Suprapubic skin (tissue), 4 donors: ENCODE measurements at regions not wholly inside any gene's neighbourhood (a gene's known extent, or its start where the extent isn't known, plus 50 kb on each side); places are given as distances from the start of the nearest gene placed in this dataset.

Experiments used
- DNase-seq, 2 donors: peaks; one replicate each; pipeline ENCODE4 v3.0.0-alpha.2; 2019; ENCODE audit warnings: low spot score in 2 of 2
- H3K27ac ChIP-seq: fragments of 200-600 bp; sonication (generic); one replicate; pipeline ENCODE4 v1.5.1; 2019
- H3K27me3 ChIP-seq: fragments of 200-600 bp; sonication (generic); one replicate; pipeline ENCODE4 v1.5.1; 2019
- H3K36me3 ChIP-seq: fragments of 200-600 bp; sonication (generic); one replicate; pipeline ENCODE4 v1.5.1; 2019
- H3K4me1 ChIP-seq: fragments of 200-600 bp; sonication (generic); one replicate; pipeline ENCODE4 v1.5.1; 2019
- H3K4me3 ChIP-seq: fragments of 200-600 bp; sonication (generic); one replicate; pipeline ENCODE4 v1.5.1; 2019; ENCODE audit warnings: mild to moderate bottlenecking
- H3K9me3 ChIP-seq: fragments of 200-600 bp; sonication (generic); one replicate; pipeline ENCODE4 v1.5.1; 2019
- CTCF ChIP-seq, 2 donors: fragments of 200-600 bp in 1 of 2; fragments of 450-650 bp in 1 of 2; sonication (generic) in 1 of 2; IDR thresholded peaks; one replicate each; pipeline ENCODE4 v1.5.1; 2016 to 2019; ENCODE audit warnings: antibody characterized with exemption in 2 of 2, mild to moderate bottlenecking in 1 of 2, moderate library complexity in 1 of 2
- EP300 ChIP-seq: sonication (generic); formaldehyde crosslinking; IDR thresholded peaks from one replicate; pipeline ENCODE4 v1.6.1; 2017; ENCODE audit warnings: antibody characterized with exemption
- POLR2A ChIP-seq, 2 donors: fragments of 450-650 bp; IDR thresholded peaks; one replicate each; pipeline ENCODE4 v1.6.1; 2017; ENCODE audit warnings: antibody characterized with exemption in 2 of 2, mild to moderate bottlenecking in 2 of 2, moderate library complexity in 2 of 2
- POLR2AphosphoS5 ChIP-seq, 3 donors: sonication (generic); formaldehyde crosslinking; IDR thresholded peaks; one replicate each; pipeline ENCODE4 v1.6.1; 2017; ENCODE audit warnings: antibody characterized with exemption in 3 of 3
- WGBS: methylation state at CpG from one replicate; pipeline ENCODE4 v1.1.5; 2018; 5-methylcytosine and 5-hydroxymethylcytosine counted together

- Histone ChIP-seq H3K4me3 (no peak overlapping the region), H3K27ac (no peak overlapping the region), H3K27me3 (peaks cover 4% of the 10 kb centered on the region), H3K4me1 (peaks cover 3% of the 10 kb centered on the region), H3K9me3 (no peaks in the 10 kb centered on the region), H3K36me3 (no peaks in the 10 kb centered on the region)
- no peak for DNase-seq
- WGBS, result 77% methylated on average over 1 of the region's 1 CpG
- TF ChIP-seq POLR2AphosphoS5 (IDR thresholded peaks at IDR 0.05) (no peak), POLR2A (IDR thresholded peaks at IDR 0.05) (no peak), CTCF (IDR thresholded peaks at IDR 0.05) (no peak), EP300 (no peak)
These were observed 966.6 kb upstream of the SLC35B3 start for GRCh38 chr6:9401960-9402359.

- TF ChIP-seq EP300 (no peak), POLR2AphosphoS5 (IDR thresholded peaks at IDR 0.05) (no peak), CTCF (IDR thresholded peaks at IDR 0.05) (no peak), POLR2A (IDR thresholded peaks at IDR 0.05) (no peak)
- Histone ChIP-seq H3K27ac (no peak overlapping the region), H3K4me3 (no peak overlapping the region), H3K36me3 (no peaks in the 10 kb centered on the region), H3K9me3 (no peaks in the 10 kb centered on the region), H3K27me3 (peaks cover 4% of the 10 kb centered on the region), H3K4me1 (peaks cover 3% of the 10 kb centered on the region)
- 85% methylated on average over 5 of the region's 5 CpGs for WGBS
- no peak for DNase-seq
These were observed 964.6 kb upstream of the SLC35B3 start for GRCh38 chr6:9399916-9400315.

GRCh38 chr6:9398767-9399373 lies 963.5 kb upstream of the SLC35B3 start:
- Histone ChIP-seq H3K36me3 (no peaks in the 10 kb centered on the region), H3K27me3 (peaks cover 4% of the 10 kb centered on the region), H3K27ac (no peak overlapping the region), H3K4me3 (no peak overlapping the region), H3K4me1 (peaks cover 3% of the 10 kb centered on the region), H3K9me3 (no peaks in the 10 kb centered on the region)
- TF ChIP-seq POLR2A (IDR thresholded peaks at IDR 0.05), result no peak
- TF ChIP-seq POLR2AphosphoS5 (IDR thresholded peaks at IDR 0.05), result no peak
- no peak for TF ChIP-seq EP300
- TF ChIP-seq CTCF (IDR thresholded peaks at IDR 0.05), result no peak
- WGBS, result 60% methylated on average over 41 of the region's 42 CpGs
- peak in 1 of 2 donors; percentile 55 for DNase-seq

- no peak for DNase-seq
- 75% methylated on average over 15 of the region's 15 CpGs for WGBS
These were observed 962.9 kb upstream of the SLC35B3 start for GRCh38 chr6:9398071-9398766.

More at GRCh38 chr6:9398071-9398766, 962.9 kb upstream of the SLC35B3 start:
- H3K36me3 ChIP-seq, result no peaks in the 10 kb centered on the region
- no peak overlapping the region for H3K4me3 ChIP-seq
- H3K27ac ChIP-seq, result no peak overlapping the region
- TF ChIP-seq POLR2A (IDR thresholded peaks at IDR 0.05) (no peak), CTCF (IDR thresholded peaks at IDR 0.05) (no peak), POLR2AphosphoS5 (IDR thresholded peaks at IDR 0.05) (no peak), EP300 (no peak)
- peaks cover 3% of the 10 kb centered on the region for H3K4me1 ChIP-seq
- H3K9me3 ChIP-seq, result no peaks in the 10 kb centered on the region
- peaks cover 4% of the 10 kb centered on the region for H3K27me3 ChIP-seq
